GM23338 (cell line): ENCODE measurements at regions not wholly inside any gene's neighbourhood (a gene's known extent, or its start where the extent isn't known, plus 50 kb on each side); places are given as distances from the start of the nearest gene placed in this dataset.

Experiments used
- ATAC-seq: fragments of 200-7000 bp; cut with Tn5 transposase; 3 replicates; pipeline ENCODE4 v1.9.1; 2020
- DNase-seq: peaks from one replicate; pipeline ENCODE4 v3.0.0-alpha.2; 2015; ENCODE audit warnings: low spot score
- H2AFZ ChIP-seq: fragments of 200-600 bp; sonication (generic); 2 replicates; pipeline ENCODE4 v1.8.0; 2016; ENCODE audit warnings: antibody characterized with exemption, mild to moderate bottlenecking, moderate library complexity
- H3F3A ChIP-seq: fragments of 200-600 bp; sonication (generic); replicated peaks from 2 replicates; pipeline ENCODE4 v1.8.0; 2017; ENCODE audit warnings: antibody characterized with exemption, mixed run types, low read depth
- H3K27ac ChIP-seq: fragments of 200-600 bp; sonication (generic); 2 replicates; pipeline ENCODE4 v1.6.1; 2016; ENCODE audit warnings: low read depth
- H3K27me3 ChIP-seq: fragments of 200-600 bp; sonication (generic); 2 replicates; pipeline ENCODE4 v1.8.0; 2016; ENCODE audit warnings: mild to moderate bottlenecking, mixed run types, moderate library complexity; ENCODE audit not compliant: insufficient read depth
- H3K36me3 ChIP-seq: fragments of 200-600 bp; sonication (generic); 2 replicates; pipeline ENCODE4 v1.8.0; 2016; ENCODE audit warnings: mild to moderate bottlenecking; ENCODE audit not compliant: insufficient read depth
- H3K4me1 ChIP-seq: fragments of 200-600 bp; sonication (generic); 2 replicates; pipeline ENCODE4 v1.8.0; 2016; ENCODE audit warnings: mild to moderate bottlenecking, moderate library complexity; ENCODE audit not compliant: insufficient read depth
- H3K4me2 ChIP-seq: fragments of 200-600 bp; sonication (generic); 2 replicates; pipeline ENCODE4 v1.7.1; 2017; ENCODE audit warnings: mixed run types
- H3K4me3 ChIP-seq: fragments of 200-600 bp; sonication (generic); 2 replicates; pipeline ENCODE4 v1.6.1; 2016; ENCODE audit warnings: mixed run types
- H3K79me2 ChIP-seq: fragments of 200-600 bp; sonication (generic); replicated peaks from 2 replicates; pipeline ENCODE4 v1.8.0; 2017; ENCODE audit warnings: mild to moderate bottlenecking; ENCODE audit not compliant: insufficient read depth
- H3K9me2 ChIP-seq: fragments of 200-600 bp; sonication (generic); 2 replicates; pipeline ENCODE4 v1.8.0; 2017; ENCODE audit not compliant: insufficient read depth
- H4K20me1 ChIP-seq: fragments of 200-600 bp; sonication (generic); replicated peaks from 2 replicates; pipeline ENCODE4 v1.8.0; 2017; ENCODE audit warnings: mild to moderate bottlenecking; ENCODE audit not compliant: insufficient read depth
- H3K27ac Mint-ChIP-seq: 2 replicates; pipeline ENCODE4 v1.8.0; 2020; ENCODE audit warnings: inconsistent platforms, mild to moderate bottlenecking, moderate library complexity, mixed read lengths
- H3K27me3 Mint-ChIP-seq: 3 replicates; pipeline ENCODE4 v1.8.0; 2022; ENCODE audit warnings: low read depth, mild to moderate bottlenecking, moderate library complexity, mixed read lengths, inconsistent platforms; ENCODE audit not compliant: insufficient read depth, poor library complexity
- H3K36me3 Mint-ChIP-seq: 3 replicates; pipeline ENCODE4 v1.8.0; 2021; ENCODE audit warnings: low read depth, mild to moderate bottlenecking, inconsistent platforms, moderate library complexity, mixed read lengths
- H3K4me1 Mint-ChIP-seq: 3 replicates; pipeline ENCODE4 v1.8.0; 2020; ENCODE audit warnings: mild to moderate bottlenecking, inconsistent platforms, mixed read lengths
- H3K4me3 Mint-ChIP-seq: 3 replicates; pipeline ENCODE4 v1.8.0; 2021; ENCODE audit warnings: moderate library complexity, mild to moderate bottlenecking, inconsistent platforms, mixed read lengths
- H3K9me3 Mint-ChIP-seq: 3 replicates; pipeline ENCODE4 v1.8.0; 2020; ENCODE audit warnings: moderate library complexity, mild to moderate bottlenecking, inconsistent platforms, mixed read lengths
- CREB1 ChIP-seq: fragments of 250-450 bp; sonication (Bioruptor Pico); IDR thresholded peaks from 2 replicates; pipeline ENCODE4 v1.5.0; 2020; ENCODE audit warnings: low read depth, mild to moderate bottlenecking, moderate library complexity
- EZH2 ChIP-seq: fragments of 200-600 bp; sonication (generic); IDR thresholded peaks from one replicate; pipeline ENCODE4 v1.8.0; 2017; ENCODE audit warnings: antibody characterized with exemption, mild to moderate bottlenecking, low read depth; ENCODE audit not compliant: unreplicated experiment
- JUNB ChIP-seq: IDR thresholded peaks from one replicate; pipeline ENCODE4 v1.6.1; 2016; ENCODE audit warnings: antibody characterized with exemption; ENCODE audit not compliant: unreplicated experiment
- NANOG ChIP-seq: IDR thresholded peaks from 2 replicates; pipeline ENCODE4 v1.6.1; 2016; ENCODE audit warnings: antibody characterized with exemption, borderline replicate concordance
- STAT1 ChIP-seq: IDR thresholded peaks from one replicate; pipeline ENCODE4 v1.6.1; 2016; ENCODE audit warnings: antibody characterized with exemption; ENCODE audit not compliant: unreplicated experiment
- ZNF114 ChIP-seq: fragments of 250-450 bp; sonication (Bioruptor Pico); IDR thresholded peaks from 2 replicates; pipeline ENCODE4 v1.5.0; 2020; ENCODE audit warnings: mild to moderate bottlenecking, moderate library complexity
- ZNF331 ChIP-seq: fragments of 250-450 bp; sonication (Bioruptor Pico); IDR thresholded peaks from 2 replicates; pipeline ENCODE4 v1.5.0; 2020; ENCODE audit warnings: low read depth, mild to moderate bottlenecking, moderate library complexity
- TF ChIP-seq, protein P1 (sequence below): fragments of 250-450 bp; sonication (Bioruptor Pico); IDR thresholded peaks from 2 replicates; pipeline ENCODE4 v1.5.0; 2020; ENCODE audit warnings: mild to moderate bottlenecking, moderate library complexity
- TF ChIP-seq, protein P2 (sequence below): IDR thresholded peaks from 2 replicates; pipeline ENCODE4 v1.6.1; 2016; ENCODE audit warnings: antibody characterized with exemption
- TF ChIP-seq, protein P3 (sequence below), 2 experiments: fragments of 200-600 bp in 1 of 2; sonication (generic) in 1 of 2; conservative IDR thresholded peaks; 2 replicates each; pipeline versions ENCODE4 v1.5.1 to v1.6.1; 2016 to 2017; ENCODE audit warnings: antibody characterized with exemption in 2 of 2, low read depth in 2 of 2, mild to moderate bottlenecking in 2 of 2, moderate library complexity in 1 of 2
- TF ChIP-seq, protein P4 (sequence below): IDR thresholded peaks from one replicate; pipeline ENCODE4 v1.6.1; 2018; ENCODE audit warnings: antibody characterized with exemption; ENCODE audit not compliant: unreplicated experiment

DNA sequence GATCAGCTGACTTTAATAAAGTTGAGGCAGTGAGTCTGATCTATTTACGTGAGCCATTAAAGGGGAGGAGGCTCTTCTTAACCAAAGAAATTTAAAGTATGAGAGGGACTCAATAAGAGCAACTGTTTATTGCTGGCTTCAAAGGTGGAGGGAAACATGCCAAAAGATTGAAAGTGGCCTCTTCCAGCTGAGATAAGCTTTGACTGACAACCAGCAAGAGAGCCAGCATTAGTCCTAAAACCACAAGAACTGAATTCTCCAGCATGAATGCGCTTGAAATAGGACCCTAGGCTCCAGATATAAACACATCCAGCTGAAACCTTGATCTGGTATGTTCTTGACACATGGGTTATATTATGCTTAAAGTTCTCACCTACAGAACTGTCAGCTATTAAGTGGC is 123.1 kb upstream of the GJE1 start:
- TF ChIP-seq JUNB (no peak), ZNF331 (CRISPR knock-in tag) (no peak), EZH2 (no peak), STAT1 (no peak), CREB1 (CRISPR knock-in tag) (no peak), ZNF114 (no peak), NANOG (no peak)
- TF ChIP-seq, protein P1, sequence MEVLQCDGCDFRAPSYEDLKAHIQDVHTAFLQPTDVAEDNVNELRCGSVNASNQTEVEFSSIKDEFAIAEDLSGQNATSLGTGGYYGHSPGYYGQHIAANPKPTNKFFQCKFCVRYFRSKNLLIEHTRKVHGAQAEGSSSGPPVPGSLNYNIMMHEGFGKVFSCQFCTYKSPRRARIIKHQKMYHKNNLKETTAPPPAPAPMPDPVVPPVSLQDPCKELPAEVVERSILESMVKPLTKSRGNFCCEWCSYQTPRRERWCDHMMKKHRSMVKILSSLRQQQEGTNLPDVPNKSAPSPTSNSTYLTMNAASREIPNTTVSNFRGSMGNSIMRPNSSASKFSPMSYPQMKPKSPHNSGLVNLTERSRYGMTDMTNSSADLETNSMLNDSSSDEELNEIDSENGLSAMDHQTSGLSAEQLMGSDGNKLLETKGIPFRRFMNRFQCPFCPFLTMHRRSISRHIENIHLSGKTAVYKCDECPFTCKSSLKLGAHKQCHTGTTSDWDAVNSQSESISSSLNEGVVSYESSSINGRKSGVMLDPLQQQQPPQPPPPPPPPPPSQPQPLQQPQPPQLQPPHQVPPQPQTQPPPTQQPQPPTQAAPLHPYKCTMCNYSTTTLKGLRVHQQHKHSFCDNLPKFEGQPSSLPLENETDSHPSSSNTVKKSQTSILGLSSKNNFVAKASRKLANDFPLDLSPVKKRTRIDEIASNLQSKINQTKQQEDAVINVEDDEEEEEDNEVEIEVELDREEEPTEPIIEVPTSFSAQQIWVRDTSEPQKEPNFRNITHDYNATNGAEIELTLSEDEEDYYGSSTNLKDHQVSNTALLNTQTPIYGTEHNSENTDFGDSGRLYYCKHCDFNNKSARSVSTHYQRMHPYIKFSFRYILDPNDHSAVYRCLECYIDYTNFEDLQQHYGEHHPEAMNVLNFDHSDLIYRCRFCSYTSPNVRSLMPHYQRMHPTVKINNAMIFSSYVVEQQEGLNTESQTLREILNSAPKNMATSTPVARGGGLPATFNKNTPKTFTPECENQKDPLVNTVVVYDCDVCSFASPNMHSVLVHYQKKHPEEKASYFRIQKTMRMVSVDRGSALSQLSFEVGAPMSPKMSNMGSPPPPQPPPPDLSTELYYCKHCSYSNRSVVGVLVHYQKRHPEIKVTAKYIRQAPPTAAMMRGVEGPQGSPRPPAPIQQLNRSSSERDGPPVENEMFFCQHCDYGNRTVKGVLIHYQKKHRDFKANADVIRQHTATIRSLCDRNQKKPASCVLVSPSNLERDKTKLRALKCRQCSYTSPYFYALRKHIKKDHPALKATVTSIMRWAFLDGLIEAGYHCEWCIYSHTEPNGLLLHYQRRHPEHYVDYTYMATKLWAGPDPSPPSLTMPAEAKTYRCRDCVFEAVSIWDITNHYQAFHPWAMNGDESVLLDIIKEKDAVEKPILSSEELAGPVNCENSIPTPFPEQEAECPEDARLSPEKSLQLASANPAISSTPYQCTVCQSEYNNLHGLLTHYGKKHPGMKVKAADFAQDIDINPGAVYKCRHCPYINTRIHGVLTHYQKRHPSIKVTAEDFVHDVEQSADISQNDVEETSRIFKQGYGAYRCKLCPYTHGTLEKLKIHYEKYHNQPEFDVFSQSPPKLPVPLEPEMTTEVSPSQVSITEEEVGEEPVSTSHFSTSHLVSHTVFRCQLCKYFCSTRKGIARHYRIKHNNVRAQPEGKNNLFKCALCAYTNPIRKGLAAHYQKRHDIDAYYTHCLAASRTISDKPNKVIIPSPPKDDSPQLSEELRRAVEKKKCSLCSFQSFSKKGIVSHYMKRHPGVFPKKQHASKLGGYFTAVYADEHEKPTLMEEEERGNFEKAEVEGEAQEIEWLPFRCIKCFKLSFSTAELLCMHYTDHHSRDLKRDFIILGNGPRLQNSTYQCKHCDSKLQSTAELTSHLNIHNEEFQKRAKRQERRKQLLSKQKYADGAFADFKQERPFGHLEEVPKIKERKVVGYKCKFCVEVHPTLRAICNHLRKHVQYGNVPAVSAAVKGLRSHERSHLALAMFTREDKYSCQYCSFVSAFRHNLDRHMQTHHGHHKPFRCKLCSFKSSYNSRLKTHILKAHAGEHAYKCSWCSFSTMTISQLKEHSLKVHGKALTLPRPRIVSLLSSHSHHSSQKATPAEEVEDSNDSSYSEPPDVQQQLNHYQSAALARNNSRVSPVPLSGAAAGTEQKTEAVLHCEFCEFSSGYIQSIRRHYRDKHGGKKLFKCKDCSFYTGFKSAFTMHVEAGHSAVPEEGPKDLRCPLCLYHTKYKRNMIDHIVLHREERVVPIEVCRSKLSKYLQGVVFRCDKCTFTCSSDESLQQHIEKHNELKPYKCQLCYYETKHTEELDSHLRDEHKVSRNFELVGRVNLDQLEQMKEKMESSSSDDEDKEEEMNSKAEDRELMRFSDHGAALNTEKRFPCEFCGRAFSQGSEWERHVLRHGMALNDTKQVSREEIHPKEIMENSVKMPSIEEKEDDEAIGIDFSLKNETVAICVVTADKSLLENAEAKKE (CRISPR knock-in tag), result no peak
- TF ChIP-seq, protein P2, sequence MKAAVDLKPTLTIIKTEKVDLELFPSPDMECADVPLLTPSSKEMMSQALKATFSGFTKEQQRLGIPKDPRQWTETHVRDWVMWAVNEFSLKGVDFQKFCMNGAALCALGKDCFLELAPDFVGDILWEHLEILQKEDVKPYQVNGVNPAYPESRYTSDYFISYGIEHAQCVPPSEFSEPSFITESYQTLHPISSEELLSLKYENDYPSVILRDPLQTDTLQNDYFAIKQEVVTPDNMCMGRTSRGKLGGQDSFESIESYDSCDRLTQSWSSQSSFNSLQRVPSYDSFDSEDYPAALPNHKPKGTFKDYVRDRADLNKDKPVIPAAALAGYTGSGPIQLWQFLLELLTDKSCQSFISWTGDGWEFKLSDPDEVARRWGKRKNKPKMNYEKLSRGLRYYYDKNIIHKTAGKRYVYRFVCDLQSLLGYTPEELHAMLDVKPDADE, result no peak
- TF ChIP-seq, protein P3, sequence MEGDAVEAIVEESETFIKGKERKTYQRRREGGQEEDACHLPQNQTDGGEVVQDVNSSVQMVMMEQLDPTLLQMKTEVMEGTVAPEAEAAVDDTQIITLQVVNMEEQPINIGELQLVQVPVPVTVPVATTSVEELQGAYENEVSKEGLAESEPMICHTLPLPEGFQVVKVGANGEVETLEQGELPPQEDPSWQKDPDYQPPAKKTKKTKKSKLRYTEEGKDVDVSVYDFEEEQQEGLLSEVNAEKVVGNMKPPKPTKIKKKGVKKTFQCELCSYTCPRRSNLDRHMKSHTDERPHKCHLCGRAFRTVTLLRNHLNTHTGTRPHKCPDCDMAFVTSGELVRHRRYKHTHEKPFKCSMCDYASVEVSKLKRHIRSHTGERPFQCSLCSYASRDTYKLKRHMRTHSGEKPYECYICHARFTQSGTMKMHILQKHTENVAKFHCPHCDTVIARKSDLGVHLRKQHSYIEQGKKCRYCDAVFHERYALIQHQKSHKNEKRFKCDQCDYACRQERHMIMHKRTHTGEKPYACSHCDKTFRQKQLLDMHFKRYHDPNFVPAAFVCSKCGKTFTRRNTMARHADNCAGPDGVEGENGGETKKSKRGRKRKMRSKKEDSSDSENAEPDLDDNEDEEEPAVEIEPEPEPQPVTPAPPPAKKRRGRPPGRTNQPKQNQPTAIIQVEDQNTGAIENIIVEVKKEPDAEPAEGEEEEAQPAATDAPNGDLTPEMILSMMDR (conservative IDR thresholded peaks at IDR 0.05; ENCODE audit: low read depth in 2 of 2), result no peak
- TF ChIP-seq, protein P4, sequence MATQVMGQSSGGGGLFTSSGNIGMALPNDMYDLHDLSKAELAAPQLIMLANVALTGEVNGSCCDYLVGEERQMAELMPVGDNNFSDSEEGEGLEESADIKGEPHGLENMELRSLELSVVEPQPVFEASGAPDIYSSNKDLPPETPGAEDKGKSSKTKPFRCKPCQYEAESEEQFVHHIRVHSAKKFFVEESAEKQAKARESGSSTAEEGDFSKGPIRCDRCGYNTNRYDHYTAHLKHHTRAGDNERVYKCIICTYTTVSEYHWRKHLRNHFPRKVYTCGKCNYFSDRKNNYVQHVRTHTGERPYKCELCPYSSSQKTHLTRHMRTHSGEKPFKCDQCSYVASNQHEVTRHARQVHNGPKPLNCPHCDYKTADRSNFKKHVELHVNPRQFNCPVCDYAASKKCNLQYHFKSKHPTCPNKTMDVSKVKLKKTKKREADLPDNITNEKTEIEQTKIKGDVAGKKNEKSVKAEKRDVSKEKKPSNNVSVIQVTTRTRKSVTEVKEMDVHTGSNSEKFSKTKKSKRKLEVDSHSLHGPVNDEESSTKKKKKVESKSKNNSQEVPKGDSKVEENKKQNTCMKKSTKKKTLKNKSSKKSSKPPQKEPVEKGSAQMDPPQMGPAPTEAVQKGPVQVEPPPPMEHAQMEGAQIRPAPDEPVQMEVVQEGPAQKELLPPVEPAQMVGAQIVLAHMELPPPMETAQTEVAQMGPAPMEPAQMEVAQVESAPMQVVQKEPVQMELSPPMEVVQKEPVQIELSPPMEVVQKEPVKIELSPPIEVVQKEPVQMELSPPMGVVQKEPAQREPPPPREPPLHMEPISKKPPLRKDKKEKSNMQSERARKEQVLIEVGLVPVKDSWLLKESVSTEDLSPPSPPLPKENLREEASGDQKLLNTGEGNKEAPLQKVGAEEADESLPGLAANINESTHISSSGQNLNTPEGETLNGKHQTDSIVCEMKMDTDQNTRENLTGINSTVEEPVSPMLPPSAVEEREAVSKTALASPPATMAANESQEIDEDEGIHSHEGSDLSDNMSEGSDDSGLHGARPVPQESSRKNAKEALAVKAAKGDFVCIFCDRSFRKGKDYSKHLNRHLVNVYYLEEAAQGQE, result no peak
- H3K79me2 ChIP-seq, result peaks cover 23% of the 10 kb centered on the region
- H3K9me2 ChIP-seq, result no peaks in the 10 kb centered on the region
- H3K27ac ChIP-seq, result no peak overlapping the region
- Mint-ChIP-seq H3K4me1 (peaks cover 16% of the 10 kb centered on the region), H3K4me3 (no peak overlapping the region), H3K36me3 (peaks cover 7% of the 10 kb centered on the region; the same call in 2 of the 3 replicates), H3K27me3 (no peaks in the 10 kb centered on the region), H3K9me3 (peaks cover 5% of the 10 kb centered on the region; the same call in 2 of the 3 replicates), H3K27ac (no peak overlapping the region)
- H3F3A ChIP-seq, result no peaks in the 10 kb centered on the region
- peaks cover 9% of the 10 kb centered on the region for H3K4me1 ChIP-seq
- H3K36me3 ChIP-seq, result no peaks in the 10 kb centered on the region
- no peak overlapping the region for H3K4me3 ChIP-seq
- H2AFZ ChIP-seq, result no peak overlapping the region
- no peak overlapping the region for H3K4me2 ChIP-seq
- no peak for DNase-seq
- no peak for ATAC-seq
- no peaks in the 10 kb centered on the region for H4K20me1 ChIP-seq
- no peaks in the 10 kb centered on the region for H3K27me3 ChIP-seq
